IPS DF 6.9 (cell line): ENCODE measurements at regions not wholly inside any gene's neighbourhood (a gene's known extent, or its start where the extent isn't known, plus 50 kb on each side); places are given as distances from the start of the nearest gene placed in this dataset.

ENCODE experiments used
- DNase-seq: peaks from one replicate; pipeline ENCODE4 v3.0.0-alpha.2; 2013; ENCODE audit warnings: low read depth, low spot score
- H3K27ac ChIP-seq: one replicate; pipeline ENCODE4 v1.5.1; 2013; ENCODE audit warnings: low read length, control low read depth
- H3K27me3 ChIP-seq: 2 replicates; pipeline ENCODE4 v1.6.1; 2013; ENCODE audit warnings: mild to moderate bottlenecking, low read length; ENCODE audit not compliant: control insufficient read depth, insufficient read depth
- H3K36me3 ChIP-seq: 2 replicates; pipeline ENCODE4 v1.6.1; 2013; ENCODE audit warnings: low read length; ENCODE audit not compliant: control insufficient read depth, insufficient read depth
- H3K4me1 ChIP-seq: 2 replicates; pipeline ENCODE4 v1.6.1; 2013; ENCODE audit warnings: low read length; ENCODE audit not compliant: control insufficient read depth, insufficient read depth
- H3K4me3 ChIP-seq: 2 replicates; pipeline ENCODE4 v1.5.1; 2013; ENCODE audit warnings: mild to moderate bottlenecking, low read length
- H3K9me3 ChIP-seq: 2 replicates; pipeline ENCODE4 v1.6.1; 2013; ENCODE audit warnings: low read length, inconsistent platforms; ENCODE audit not compliant: control insufficient read depth, insufficient read depth
- WGBS: extraction: QIAGEN DNeasy Blood & Tissue Kit; methylation state at CpG from one replicate; pipeline ENCODE4 v1.1.7; 2013; ENCODE audit warnings: mixed read lengths, missing lambda C conversion rate; ENCODE audit not compliant: insufficient read length, insufficient coverage; 5-methylcytosine and 5-hydroxymethylcytosine counted together

DNA sequence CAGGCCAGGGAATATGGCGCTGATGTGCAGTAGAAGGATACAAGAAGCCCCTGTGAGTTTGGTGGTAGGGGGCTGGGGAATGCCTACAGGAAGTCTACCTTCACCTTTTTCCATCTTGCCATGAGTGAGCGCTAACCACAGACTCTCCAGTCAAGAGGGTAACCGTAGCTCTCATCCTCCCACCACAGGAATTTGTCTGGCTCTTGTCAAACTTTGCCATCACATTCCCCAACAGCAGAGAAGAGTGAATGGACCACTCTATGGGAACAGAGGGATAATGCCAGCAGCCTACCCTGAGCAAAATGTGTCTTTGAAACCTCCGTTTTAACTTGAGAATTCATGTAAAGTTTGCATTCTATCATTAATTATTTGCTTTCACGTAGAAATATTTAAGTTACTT is 168.3 kb downstream of the NRP2 start:
- no CpG with 5 or more reads among the region's 5 CpGs for WGBS
- Histone ChIP-seq H3K9me3 (no peaks in the 10 kb centered on the region), H3K4me1 (peaks cover 3% of the 10 kb centered on the region), H3K27me3 (no peaks in the 10 kb centered on the region), H3K27ac (no peak overlapping the region), H3K4me3 (no peak overlapping the region), H3K36me3 (no peaks in the 10 kb centered on the region)
- no peak for DNase-seq

GRCh38 chr2:205850132-205850531 is 167.8 kb downstream of the NRP2 start:
- no peak overlapping the region for H3K27ac ChIP-seq
- no peaks in the 10 kb centered on the region for H3K27me3 ChIP-seq
- no peaks in the 10 kb centered on the region for H3K36me3 ChIP-seq
- WGBS: no CpG with 5 or more reads among the region's 5 CpGs
- no peaks in the 10 kb centered on the region for H3K9me3 ChIP-seq
- peaks cover 3% of the 10 kb centered on the region for H3K4me1 ChIP-seq
- DNase-seq: no peak
- no peak overlapping the region for H3K4me3 ChIP-seq

DNA sequence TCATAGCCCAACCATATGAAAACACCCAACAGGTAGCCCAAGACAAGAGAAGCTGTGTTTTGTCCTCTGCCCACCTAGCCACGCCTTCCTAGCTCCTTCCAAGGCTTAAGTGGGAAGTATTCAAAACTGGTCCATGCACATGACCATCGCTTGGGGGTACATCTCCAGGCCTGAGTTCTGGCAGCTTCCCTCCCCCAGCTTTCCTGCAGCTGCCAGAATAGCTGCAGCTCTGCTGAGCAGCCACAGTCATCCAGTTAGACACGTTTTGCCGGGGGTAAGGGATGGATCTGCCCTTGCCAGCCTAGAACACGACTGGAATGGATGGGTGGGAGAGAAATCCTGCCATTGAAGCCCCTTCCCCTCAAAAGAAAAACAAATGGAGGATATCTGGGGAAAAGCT is 166.8 kb downstream of the NRP2 start:
- WGBS: no CpG with 5 or more reads among the region's 5 CpGs
- Histone ChIP-seq H3K4me3 (no peak overlapping the region), H3K27me3 (no peaks in the 10 kb centered on the region), H3K36me3 (no peaks in the 10 kb centered on the region), H3K9me3 (no peaks in the 10 kb centered on the region), H3K27ac (no peak overlapping the region), H3K4me1 (peaks cover 3% of the 10 kb centered on the region)
- DNase-seq: no peak

- Histone ChIP-seq H3K27me3 (no peaks in the 10 kb centered on the region), H3K27ac (no peak overlapping the region), H3K4me3 (no peak overlapping the region), H3K36me3 (no peaks in the 10 kb centered on the region), H3K9me3 (no peaks in the 10 kb centered on the region), H3K4me1 (peaks cover 3% of the 10 kb centered on the region)
- DNase-seq: no peak
- WGBS: no CpG with 5 or more reads among the region's 4 CpGs
Measured at GRCh38 chr2:205848601-205849000, 166.3 kb downstream of the NRP2 start.
